Prostate gland (tissue), 2 donors: ENCODE measurements at regions not wholly inside any gene's neighbourhood (a gene's known extent, or its start where the extent isn't known, plus 50 kb on each side); places are given as distances from the start of the nearest gene placed in this dataset.

Source experiments
- CTCF ChIP-seq, 4 experiments: fragments of 200-600 bp in 2 of 4; fragments of 450-650 bp in 2 of 4; sonication (generic) in 2 of 4; IDR thresholded peaks; 1 replicate in 3 of 4; 2 replicates in 1 of 4; pipeline ENCODE4 v1.5.1; 2016 to 2019; ENCODE audit warnings: antibody characterized with exemption in 4 of 4, mild to moderate bottlenecking in 2 of 4, moderate library complexity in 2 of 4
- POLR2A ChIP-seq: fragments of 450-650 bp; IDR thresholded peaks from one replicate; pipeline ENCODE4 v1.6.1; 2016; ENCODE audit warnings: antibody characterized with exemption, mild to moderate bottlenecking
- POLR2AphosphoS5 ChIP-seq: sonication (generic); formaldehyde crosslinking; IDR thresholded peaks from one replicate; pipeline ENCODE4 v1.6.1; 2017; ENCODE audit warnings: antibody characterized with exemption

- TF ChIP-seq CTCF (IDR thresholded peaks at IDR 0.05) (no peak), POLR2AphosphoS5 (no peak), POLR2A (no peak)
Measured at GRCh38 chr9:81363916-81364480, 325.3 kb downstream of the TLE1 start.
